Heart left ventricle (tissue), 16 donors: ENCODE measurements at regions not wholly inside any gene's neighbourhood (a gene's known extent, or its start where the extent isn't known, plus 50 kb on each side); places are given as distances from the start of the nearest gene placed in this dataset.
A peak's percentile ranks its signal among the peaks of the same experiment; 100 is the strongest.

ENCODE experiments used
- ATAC-seq, 4 donors: fragments of 200-7000 bp; cut with Tn5 transposase; one replicate each; pipeline ENCODE4 v1.9.1; 2020 to 2022; ENCODE audit warnings: moderate library complexity in 4 of 4, mild to moderate bottlenecking in 3 of 4, moderate number of reproducible peaks in 1 of 4
- DNase-seq, 5 donors: peaks; one replicate each; pipeline ENCODE4 v3.0.0-alpha.2; 2020
- H3K27ac ChIP-seq, 12 donors: fragments of 200-600 bp; sonication (generic) in 4 of 12; one replicate each; pipeline versions ENCODE4 v1.5.0 to v1.8.0; 2016 to 2022; ENCODE audit warnings: mild to moderate bottlenecking in 2 of 12
- H3K27me3 ChIP-seq, 9 donors: fragments of 200-600 bp; sonication (generic) in 2 of 9; one replicate each; pipeline versions ENCODE4 v1.5.1 to v1.8.0; 2016 to 2022; ENCODE audit warnings: mild to moderate bottlenecking in 3 of 9
- H3K36me3 ChIP-seq, 9 donors: fragments of 200-600 bp; sonication (generic) in 2 of 9; one replicate each; pipeline versions ENCODE4 v1.5.0 to v1.8.0; 2018 to 2022; ENCODE audit warnings: mild to moderate bottlenecking in 2 of 9
- H3K4me1 ChIP-seq, 12 donors: fragments of 200-600 bp; sonication (generic) in 4 of 12; one replicate each; pipeline versions ENCODE4 v1.5.0 to v1.8.0; 2016 to 2022; ENCODE audit warnings: mild to moderate bottlenecking in 3 of 12
- H3K4me3 ChIP-seq, 12 donors: fragments of 200-600 bp; sonication (generic) in 4 of 12; one replicate each; pipeline versions ENCODE4 v1.5.0 to v1.8.0; 2017 to 2022; ENCODE audit warnings: mild to moderate bottlenecking in 9 of 12, moderate library complexity in 4 of 12
- H3K9me3 ChIP-seq, 12 donors: fragments of 200-600 bp; sonication (generic) in 4 of 12; one replicate each; pipeline versions ENCODE4 v1.5.0 to v1.8.0; 2016 to 2022; ENCODE audit warnings: mild to moderate bottlenecking in 1 of 12
- CTCF ChIP-seq, 12 donors: fragments of 200-600 bp; sonication (generic) in 4 of 12; IDR thresholded peaks; one replicate each; pipeline versions ENCODE4 v1.5.0 to v1.8.0; 2018 to 2022; ENCODE audit warnings: antibody characterized with exemption in 12 of 12, mild to moderate bottlenecking in 5 of 12
- POLR2A ChIP-seq, 2 donors: fragments of 450-650 bp; IDR thresholded peaks; one replicate each; pipeline ENCODE4 v1.6.1; 2017; ENCODE audit warnings: antibody characterized with exemption in 2 of 2, mild to moderate bottlenecking in 2 of 2, moderate library complexity in 2 of 2
- WGBS, 4 donors: extraction: QIAGEN DNeasy Blood & Tissue Kit in 2 of 4; methylation state at CpG; one replicate each; pipeline versions ENCODE4 v1.1.5 to v1.1.7; 2013 to 2018; 5-methylcytosine and 5-hydroxymethylcytosine counted together
- intact Hi-C, 10 donors: fragments of 100-400 bp; cut with DNase I; formaldehyde crosslinking; loops; one replicate each; pipeline versions ENCODE4 v1.11.1 to v1.14.2; 2022
- donor health status: ischemic (EF 13 %, LVEDD 7.1; RV severe dilation, severe dysfunction).
- donor health status: healthy with polysubstance abuse.
- donor health status: DM: no; HTN: yes; CAD: no.
- donor health status: DM: no; HTN: no; CAD: no.
- donor health status: ischemic (EF 25% LVEDD 6.9; RV normal size, moderate dysfunction).
- donor health status: ischemic (EF 25% LVEDD 5.7; RV mildly dilated, moderate dysfunction).
- donor health status: healthy.
- donor health status: DM: yes; HTN: yes; CAD: no.
- donor health status: ischemic (EF 35%, LVEDD 5.7; RV mildly dilated, moderate dysfunction).
- donor health status: nonischemic (EF 11% LVEDD 7.7; RV severe dilation, severe dysfunction).
- donor health status: DM: yes; HTN: yes; CAD: no.
- donor health status: PGD.
- donor health status: ischemic (EF 29% LVEDD 5.4; RV normal size, mild dysfunction).
- donor health status: nonischemic (EF 23%, LVEDD 6.1; RV moderate dilation, normal function).

DNA sequence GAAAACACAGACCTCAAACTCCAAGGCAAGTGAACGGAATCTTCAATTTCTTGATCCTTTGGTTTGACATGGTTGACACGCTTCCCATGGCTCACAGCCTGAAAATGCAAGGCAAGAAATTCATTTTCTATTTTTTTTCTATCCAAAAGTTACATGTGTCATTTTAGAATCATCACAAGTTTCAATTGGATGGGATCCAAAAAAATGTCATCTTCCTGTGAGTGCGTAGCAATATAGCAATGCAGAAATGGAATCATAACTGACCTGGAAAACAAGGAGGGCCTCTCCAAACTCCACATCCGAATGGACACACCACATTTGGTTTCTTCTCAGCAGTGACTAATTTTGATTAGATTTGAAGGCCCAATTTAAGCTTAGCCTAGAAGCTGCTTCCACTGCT is 175.8 kb upstream of the ATP11B start:
- Histone ChIP-seq H3K36me3 (no peaks in the 10 kb centered on the region), H3K27ac (no peak overlapping the region), H3K9me3 (no peaks in the 10 kb centered on the region), H3K27me3 (peaks cover 0 to 4% (median 0%) of the 10 kb centered on the region in 9 donors), H3K4me1 (no peaks in the 10 kb centered on the region), H3K4me3 (no peak overlapping the region)
- ATAC-seq = no peak
- 76 to 81% (median 77%) methylated on average over 4 of the region's 4 CpGs for WGBS, 4 donors
- intact Hi-C loops = no loop called here
- TF ChIP-seq POLR2A (IDR thresholded peaks at IDR 0.05) (no peak), CTCF (IDR thresholded peaks at IDR 0.05) (no peak)
- no peak for DNase-seq

GRCh38 chr3:182618085-182618732 is 175.1 kb upstream of the ATP11B start:
- Histone ChIP-seq H3K27me3 (peaks cover 0 to 5% (median 0%) of the 10 kb centered on the region in 9 donors), H3K9me3 (no peaks in the 10 kb centered on the region), H3K36me3 (no peaks in the 10 kb centered on the region), H3K27ac (no peak overlapping the region), H3K4me3 (no peak overlapping the region), H3K4me1 (no peaks in the 10 kb centered on the region)
- no peak for DNase-seq
- WGBS, 4 donors = 48 to 54% (median 51%) methylated on average over 8 of the region's 8 CpGs
- ATAC-seq = no peak
- intact Hi-C loops = no loop called here
- TF ChIP-seq POLR2A (IDR thresholded peaks at IDR 0.05) (no peak), CTCF (IDR thresholded peaks at IDR 0.05) (peak in 5 of 12 donors; percentile 9 to 31 (median 29))

DNA sequence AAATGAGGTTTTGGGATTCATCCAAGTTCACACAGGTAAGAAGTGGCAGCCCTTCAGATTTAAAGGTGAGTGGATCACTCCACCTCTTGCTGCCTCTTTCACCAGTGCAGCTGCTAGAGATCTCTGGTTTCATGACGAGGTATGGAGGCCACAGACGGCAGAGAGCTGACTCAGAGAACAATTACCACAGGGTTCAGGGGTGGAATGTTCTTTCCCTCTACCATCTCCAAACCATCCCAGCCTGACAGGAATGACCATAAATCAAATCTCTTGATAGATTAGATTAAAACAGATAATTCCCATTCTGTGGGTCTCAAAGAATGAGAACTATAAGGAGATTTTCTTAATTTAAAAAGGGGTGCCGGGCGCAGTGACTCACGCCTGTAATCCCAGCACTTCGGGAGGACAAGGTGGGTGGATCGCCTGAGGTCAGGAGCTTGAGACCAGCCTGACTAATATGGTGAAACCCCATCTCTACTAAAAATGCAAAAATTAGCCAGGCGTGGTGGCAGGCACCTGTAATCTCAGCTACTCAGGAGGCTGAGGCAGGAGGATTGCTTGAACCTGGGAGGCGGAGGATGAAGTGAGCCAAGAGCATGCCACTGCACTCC is 174.2 kb upstream of the ATP11B start:
- Histone ChIP-seq H3K27me3 (peaks cover 0 to 5% (median 0%) of the 10 kb centered on the region in 9 donors), H3K27ac (no peak overlapping the region), H3K9me3 (no peaks in the 10 kb centered on the region), H3K4me1 (no peaks in the 10 kb centered on the region), H3K36me3 (no peaks in the 10 kb centered on the region), H3K4me3 (no peak overlapping the region)
- ATAC-seq = no peak
- intact Hi-C loops = no loop called here
- WGBS, 4 donors = 81 to 85% (median 84%) methylated on average over 8 to 9 of the region's 9 CpGs
- TF ChIP-seq POLR2A (IDR thresholded peaks at IDR 0.05) (no peak), CTCF (IDR thresholded peaks at IDR 0.05) (no peak)
- no peak for DNase-seq

GRCh38 chr3:182620723-182621434 is 172.4 kb upstream of the ATP11B start:
- peaks cover 0 to 5% (median 0%) of the 10 kb centered on the region in 9 donors for H3K27me3 ChIP-seq
- TF ChIP-seq POLR2A (IDR thresholded peaks at IDR 0.05) = no peak
- no peak for TF ChIP-seq CTCF (IDR thresholded peaks at IDR 0.05)
- no peak overlapping the region for H3K4me3 ChIP-seq
- no peak for DNase-seq
- intact Hi-C loops = no loop called here
- no peaks in the 10 kb centered on the region for H3K36me3 ChIP-seq
- H3K4me1 ChIP-seq = no peaks in the 10 kb centered on the region
- no peak for ATAC-seq
- no peak overlapping the region for H3K27ac ChIP-seq
- H3K9me3 ChIP-seq = no peaks in the 10 kb centered on the region
